Neural progenitor cell (in vitro differentiated cells): ENCODE measurements at regions not wholly inside any gene's neighbourhood (a gene's known extent, or its start where the extent isn't known, plus 50 kb on each side); places are given as distances from the start of the nearest gene placed in this dataset.

Experiments used
- DNase-seq: peaks from one replicate; pipeline ENCODE4 v3.0.0-alpha.2; 2016; ENCODE audit warnings: low spot score
- H2AFZ ChIP-seq: fragments of 200-600 bp; sonication (generic); replicated peaks from 2 replicates; pipeline ENCODE4 v1.6.1; 2016; ENCODE audit warnings: antibody characterized with exemption
- H3F3A ChIP-seq: fragments of 200-600 bp; sonication (generic); 2 replicates; pipeline ENCODE4 v1.6.1; 2016; ENCODE audit warnings: antibody characterized with exemption, low read depth
- H3K27ac ChIP-seq: fragments of 200-600 bp; sonication (generic); 2 replicates; pipeline ENCODE4 v1.5.1; 2016; ENCODE audit warnings: mild to moderate bottlenecking
- H3K27me3 ChIP-seq: fragments of 200-600 bp; sonication (generic); 2 replicates; pipeline ENCODE4 v1.6.1; 2016; ENCODE audit warnings: mild to moderate bottlenecking, moderate library complexity
- H3K36me3 ChIP-seq: fragments of 200-600 bp; sonication (generic); 2 replicates; pipeline ENCODE4 v1.5.1; 2016
- H3K4me1 ChIP-seq: fragments of 200-600 bp; sonication (generic); 2 replicates; pipeline ENCODE4 v1.6.1; 2016; ENCODE audit warnings: mixed run types
- H3K4me2 ChIP-seq: fragments of 200-600 bp; sonication (generic); 2 replicates; pipeline ENCODE4 v1.6.1; 2016
- H3K4me3 ChIP-seq: fragments of 200-600 bp; sonication (generic); 2 replicates; pipeline ENCODE4 v1.5.1; 2016
- H3K79me2 ChIP-seq: fragments of 200-600 bp; sonication (generic); 2 replicates; pipeline ENCODE4 v1.6.1; 2016; ENCODE audit warnings: low read depth
- H3K9ac ChIP-seq: fragments of 200-600 bp; sonication (generic); 2 replicates; pipeline ENCODE4 v1.6.1; 2016
- H3K9me3 ChIP-seq: fragments of 200-600 bp; sonication (generic); 2 replicates; pipeline ENCODE4 v1.5.1; 2016; ENCODE audit warnings: low read depth
- H4K20me1 ChIP-seq: fragments of 200-600 bp; sonication (generic); 2 replicates; pipeline ENCODE4 v1.6.1; 2016; ENCODE audit warnings: low read depth
- H3K27ac Mint-ChIP-seq: 3 replicates; pipeline ENCODE4 v1.8.0; 2021; ENCODE audit warnings: mixed read lengths
- H3K27me3 Mint-ChIP-seq: 2 replicates; pipeline ENCODE4 v1.8.0; 2022; ENCODE audit warnings: low read depth, mild to moderate bottlenecking, inconsistent platforms, moderate library complexity, mixed read lengths; ENCODE audit not compliant: insufficient read depth
- H3K36me3 Mint-ChIP-seq: 3 replicates; pipeline ENCODE4 v1.8.0; 2021; ENCODE audit warnings: mixed read lengths
- H3K4me1 Mint-ChIP-seq: 3 replicates; pipeline ENCODE4 v1.8.0; 2021; ENCODE audit warnings: mixed read lengths
- H3K4me3 Mint-ChIP-seq: 3 replicates; pipeline ENCODE4 v1.8.0; 2021; ENCODE audit warnings: mild to moderate bottlenecking, moderate library complexity, mixed read lengths
- H3K9me3 Mint-ChIP-seq: 3 replicates; pipeline ENCODE4 v1.8.0; 2020; ENCODE audit warnings: mixed read lengths
- CTCF ChIP-seq: fragments of 200-600 bp; sonication (generic); IDR thresholded peaks from 2 replicates; pipeline ENCODE4 v1.5.1; 2017; ENCODE audit warnings: antibody characterized with exemption, mild to moderate bottlenecking
- EZH2 ChIP-seq: fragments of 200-600 bp; sonication (generic); IDR thresholded peaks from 2 replicates; pipeline ENCODE4 v1.6.1; 2017; ENCODE audit warnings: antibody characterized with exemption, mild to moderate bottlenecking, moderate library complexity
- EZH2phosphoT487 ChIP-seq: fragments of 200-600 bp; sonication (generic); IDR thresholded peaks from 2 replicates; pipeline ENCODE4 v1.6.1; 2017; ENCODE audit warnings: antibody characterized with exemption

- peaks cover 8% of the 10 kb centered on the region for H3K9me3 Mint-ChIP-seq
- Histone ChIP-seq H3F3A (no peaks in the 10 kb centered on the region), H4K20me1 (no peaks in the 10 kb centered on the region), H3K9ac (no peak overlapping the region), H3K4me2 (no peak overlapping the region), H3K79me2 (no peaks in the 10 kb centered on the region), H3K4me1 (no peaks in the 10 kb centered on the region), H3K9me3 (no peaks in the 10 kb centered on the region), H3K27me3 (no peaks in the 10 kb centered on the region), H3K27ac (no peak overlapping the region), H2AFZ (no peak overlapping the region), H3K4me3 (no peak overlapping the region), H3K36me3 (no peaks in the 10 kb centered on the region)
- peaks cover 13% of the 10 kb centered on the region for H3K4me1 Mint-ChIP-seq
- H3K27me3 Mint-ChIP-seq, result peaks cover 2% of the 10 kb centered on the region
- H3K4me3 Mint-ChIP-seq, result no peak overlapping the region
- H3K27ac Mint-ChIP-seq, result no peak overlapping the region
- no peaks in the 10 kb centered on the region for H3K36me3 Mint-ChIP-seq
- no peak for DNase-seq
- TF ChIP-seq CTCF, result no peak
- TF ChIP-seq EZH2phosphoT487, result no peak
- TF ChIP-seq EZH2, result no peak
These were observed 361.5 kb upstream of the NECTIN3 start for GRCh38 chr3:110710156-110710555.

GRCh38 chr3:110710603-110711002 is 361.0 kb upstream of the NECTIN3 start:
- Histone ChIP-seq H4K20me1 (no peaks in the 10 kb centered on the region), H3K27me3 (no peaks in the 10 kb centered on the region), H3K9me3 (no peaks in the 10 kb centered on the region), H3K79me2 (no peaks in the 10 kb centered on the region), H3K4me3 (no peak overlapping the region), H3K36me3 (no peaks in the 10 kb centered on the region), H2AFZ (no peak overlapping the region), H3K27ac (no peak overlapping the region), H3K4me1 (no peaks in the 10 kb centered on the region), H3F3A (no peaks in the 10 kb centered on the region), H3K9ac (no peak overlapping the region), H3K4me2 (no peak overlapping the region)
- Mint-ChIP-seq H3K27ac (no peak overlapping the region), H3K27me3 (peaks cover 2% of the 10 kb centered on the region), H3K4me1 (peaks cover 13% of the 10 kb centered on the region), H3K36me3 (no peaks in the 10 kb centered on the region), H3K9me3 (peaks cover 7% of the 10 kb centered on the region), H3K4me3 (no peak overlapping the region)
- DNase-seq, result no peak
- no peak for TF ChIP-seq CTCF
- TF ChIP-seq EZH2phosphoT487, result no peak
- TF ChIP-seq EZH2, result no peak

- peaks cover 13% of the 10 kb centered on the region for H3K4me1 Mint-ChIP-seq
These were observed 360.3 kb upstream of the NECTIN3 start for GRCh38 chr3:110711130-110711832.

More at GRCh38 chr3:110711130-110711832, 360.3 kb upstream of the NECTIN3 start:
- Histone ChIP-seq H2AFZ (no peak overlapping the region), H3K9me3 (no peaks in the 10 kb centered on the region), H3K79me2 (no peaks in the 10 kb centered on the region), H3K36me3 (no peaks in the 10 kb centered on the region), H3K4me2 (no peak overlapping the region), H3K27me3 (no peaks in the 10 kb centered on the region), H3K4me1 (no peaks in the 10 kb centered on the region), H3K4me3 (no peak overlapping the region), H3F3A (no peaks in the 10 kb centered on the region), H3K9ac (no peak overlapping the region), H3K27ac (no peak overlapping the region), H4K20me1 (no peaks in the 10 kb centered on the region)
- Mint-ChIP-seq H3K4me3 (no peak overlapping the region), H3K9me3 (peaks cover 7% of the 10 kb centered on the region), H3K27me3 (peaks cover 5% of the 10 kb centered on the region), H3K36me3 (no peaks in the 10 kb centered on the region), H3K27ac (no peak overlapping the region)
- no peak for TF ChIP-seq CTCF
- TF ChIP-seq EZH2, result no peak
- TF ChIP-seq EZH2phosphoT487, result no peak
- no peak for DNase-seq
